ENCODE measurements at regions not wholly inside any gene's neighbourhood (a gene's known extent, or its start where the extent isn't known, plus 50 kb on each side); places are given as distances from the start of the nearest gene placed in this dataset.
A peak's percentile ranks its signal among the peaks of the same experiment; 100 is the strongest.
"Not testable (repeated sequence)": the region's sequence is repeated elsewhere in the genome, so short reads cannot be mapped to it uniquely, and the experiment has no call there.

DNA sequence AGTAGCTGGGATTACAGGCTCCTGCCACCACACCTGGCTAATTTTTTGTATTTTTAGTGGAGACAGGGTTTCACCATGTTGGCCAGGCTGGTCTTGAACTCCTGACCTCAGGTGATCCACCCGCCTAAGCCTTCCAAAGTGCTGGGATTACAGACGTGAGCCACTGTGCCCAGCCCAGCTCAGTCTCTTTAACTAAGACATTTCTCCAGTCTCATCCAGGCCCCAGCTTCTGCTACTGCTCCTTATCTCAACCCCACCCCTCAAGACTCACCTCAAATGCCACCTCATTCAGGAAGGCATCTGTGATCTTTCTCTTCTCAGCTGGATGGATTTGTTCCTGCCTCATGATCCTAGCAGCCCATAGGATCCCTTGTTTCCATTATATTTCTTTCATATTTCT is 85.9 kb upstream of the GRAMD1B start:
- DNase-seq: not testable (repeated sequence)

DNA sequence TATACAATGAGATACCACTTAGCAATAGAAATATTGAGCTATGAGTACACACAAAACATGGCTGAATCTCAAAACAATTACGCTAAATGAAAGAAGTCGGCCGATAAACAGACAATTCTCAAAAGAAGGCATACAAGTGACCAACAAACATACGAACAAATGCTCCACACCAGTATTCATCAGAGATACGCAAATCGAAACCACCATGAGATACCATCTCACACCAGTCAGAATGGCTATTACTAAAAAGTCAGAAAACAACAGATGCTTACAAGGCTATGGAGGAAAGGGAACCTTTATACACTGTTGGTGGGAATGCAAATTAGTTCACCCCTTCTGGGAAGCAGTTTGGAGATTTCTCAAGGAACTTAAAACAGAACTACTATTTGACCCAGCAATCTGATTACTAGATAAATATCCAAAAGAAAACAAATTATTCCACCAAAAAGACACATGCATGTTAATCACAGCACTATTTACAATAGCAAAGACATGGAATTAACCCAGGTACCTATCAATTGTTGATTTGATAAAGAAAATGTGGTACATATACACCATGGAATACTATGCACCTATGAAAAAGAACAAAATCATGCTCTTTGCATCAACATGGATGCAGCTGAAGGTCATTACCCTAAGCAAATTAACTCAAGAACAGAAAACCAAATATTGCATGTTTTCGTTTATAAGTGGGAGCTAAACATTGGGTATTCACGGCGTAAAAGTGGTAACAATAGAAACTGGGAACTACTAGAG is 90.9 kb upstream of the GRAMD1B start:
- DNase-seq: no peak

DNA sequence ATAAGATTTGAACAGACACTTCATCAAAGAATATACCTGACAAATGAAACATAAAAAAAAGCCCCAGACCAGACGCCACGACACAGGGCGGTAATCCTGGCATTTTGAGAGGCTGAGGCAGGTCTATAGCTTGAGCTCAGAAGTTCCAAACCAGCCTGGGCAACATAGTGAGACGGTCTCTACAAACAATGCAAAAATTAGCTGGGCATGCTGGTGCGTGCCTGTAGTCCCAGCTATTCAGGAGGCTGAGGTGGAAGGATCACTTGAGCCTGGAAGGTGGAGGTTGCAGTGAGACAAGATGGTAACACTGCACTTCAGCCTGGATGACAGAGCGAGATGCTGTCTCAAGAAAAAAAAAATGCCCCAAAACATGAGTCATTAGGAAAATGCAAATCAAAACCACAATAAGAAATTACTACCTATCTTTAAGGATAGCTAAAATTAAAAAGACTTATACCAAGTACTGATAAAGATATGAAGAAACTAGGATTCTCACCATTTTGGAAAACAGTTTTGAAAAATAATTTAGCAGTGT is 91.7 kb upstream of the GRAMD1B start:
- DNase-seq: no peak

DNA sequence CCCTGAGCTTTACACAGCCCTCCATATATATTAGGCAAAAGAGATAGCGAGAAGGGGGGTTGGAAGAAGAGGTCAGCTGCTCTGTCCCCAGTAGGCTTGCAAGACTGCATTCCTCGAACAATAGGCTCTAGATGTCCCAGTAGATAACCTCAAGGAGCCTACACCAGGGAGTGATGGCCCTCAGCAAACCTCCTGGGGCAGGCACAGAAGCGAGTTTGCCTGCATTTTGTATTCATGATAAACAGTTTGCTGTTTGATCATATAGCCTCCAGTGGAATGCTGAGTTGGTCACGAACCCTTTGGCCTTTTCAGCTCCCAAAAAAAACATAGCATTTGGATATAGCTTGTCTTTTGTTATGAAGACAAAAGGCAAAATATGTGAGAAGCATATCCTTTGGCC is 95.1 kb upstream of the GRAMD1B start:
- no peak for DNase-seq

DNA sequence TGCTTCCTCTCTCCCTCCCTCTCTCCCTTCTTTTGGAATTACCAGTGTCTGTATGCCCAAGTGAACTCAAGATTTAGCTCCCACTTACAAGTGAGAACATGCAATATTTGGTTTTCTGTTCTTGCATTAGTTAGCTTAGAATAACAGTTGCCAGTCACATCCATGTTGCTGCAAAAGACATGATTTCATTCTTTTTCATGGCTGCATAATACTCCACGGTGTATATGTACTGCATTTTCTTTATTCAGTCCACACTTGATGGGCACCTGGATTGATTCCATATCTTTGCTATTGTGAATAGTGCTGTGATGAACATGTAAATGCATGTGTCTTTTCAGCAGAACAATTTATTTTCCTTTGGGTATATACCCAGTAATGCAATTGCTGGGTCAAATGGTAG is 97.5 kb upstream of the GRAMD1B start:
- not testable (repeated sequence) for DNase-seq

DNA sequence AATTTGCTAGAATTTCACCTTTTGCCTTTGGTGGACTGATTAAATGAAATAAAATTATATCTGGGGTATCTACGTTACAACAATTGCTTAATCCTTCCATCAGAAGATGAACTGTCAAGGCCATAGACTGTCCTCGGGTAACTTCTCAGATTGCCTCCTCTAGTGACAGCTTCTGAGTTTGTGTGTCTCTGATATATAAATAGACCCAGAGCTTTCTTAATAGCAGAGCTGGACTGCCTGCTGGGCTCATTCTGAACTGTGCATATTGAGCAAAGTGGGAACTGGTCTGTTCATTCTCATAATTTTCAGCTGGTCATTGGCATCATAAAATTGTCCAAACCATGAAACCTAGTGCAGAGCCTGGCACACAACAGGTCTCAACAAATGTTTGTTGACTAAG is 99.1 kb upstream of the GRAMD1B start:
- DNase-seq: no peak

DNA sequence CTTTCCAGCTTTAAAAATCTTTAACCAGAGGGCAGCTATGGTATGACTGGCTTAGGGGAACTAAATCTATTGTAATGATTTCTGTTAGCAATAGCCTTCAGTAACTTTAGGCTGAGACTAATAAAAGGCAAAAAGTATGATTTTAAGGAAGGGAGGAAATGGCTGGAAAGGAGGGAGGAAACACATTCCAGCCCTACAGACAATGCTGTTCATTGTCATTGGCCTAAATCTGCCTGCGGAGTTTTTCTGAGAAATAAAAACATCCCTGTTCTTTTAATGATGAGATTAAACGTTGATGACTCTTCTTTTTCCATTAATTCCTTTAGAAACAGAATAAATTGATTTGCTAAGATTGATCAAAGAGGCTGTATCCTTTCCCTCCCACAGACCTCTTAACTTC is 99.6 kb upstream of the GRAMD1B start:
- DNase-seq: no peak

DNA sequence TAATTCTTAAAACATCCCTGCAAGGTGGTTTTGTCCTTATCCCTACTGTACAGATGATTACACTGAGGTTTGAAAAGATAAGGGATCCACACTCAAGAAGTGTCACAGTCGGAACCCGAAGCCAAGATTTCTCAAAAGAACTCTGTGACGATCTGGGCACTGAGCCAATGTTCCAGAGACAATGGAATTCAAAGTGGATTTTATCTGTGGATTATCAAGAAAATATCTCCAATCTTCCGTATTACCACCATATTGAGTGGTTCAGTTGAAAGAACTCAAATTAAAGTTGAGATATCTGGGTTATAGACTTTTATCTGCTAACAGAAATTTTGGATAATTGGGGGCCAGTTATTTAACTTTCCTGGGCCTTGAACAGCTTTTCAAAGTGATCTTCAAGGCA is 100.0 kb upstream of the GRAMD1B start:
- no peak for DNase-seq

DNA sequence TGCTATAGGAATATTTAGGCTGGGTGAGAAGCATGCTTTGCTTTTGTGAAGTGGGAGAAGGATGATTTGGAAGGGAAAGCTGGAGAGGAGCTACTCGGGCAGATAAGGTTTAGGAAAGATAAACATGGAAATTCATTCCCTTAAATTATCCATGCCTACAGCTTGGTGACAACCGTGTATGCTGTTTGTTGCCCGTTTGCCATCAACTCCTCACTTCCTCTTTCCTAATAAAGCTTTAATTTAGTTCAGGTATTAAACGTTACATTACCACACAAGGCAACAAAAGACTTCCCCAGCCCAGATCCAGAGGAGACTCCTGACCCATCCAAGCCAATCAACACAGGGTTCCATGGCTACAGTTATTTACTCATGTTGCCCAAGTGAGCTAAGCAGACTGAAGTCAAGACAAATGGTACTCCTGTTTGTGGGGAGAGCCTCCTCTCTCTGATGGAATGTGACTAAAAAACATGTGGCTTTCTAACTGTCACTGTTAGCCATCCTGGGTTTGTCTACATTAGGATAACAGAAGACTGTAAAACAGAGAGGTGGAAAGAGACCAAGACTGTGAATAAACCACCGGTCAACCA is 101.7 kb upstream of the GRAMD1B start:
- no peak for DNase-seq

DNA sequence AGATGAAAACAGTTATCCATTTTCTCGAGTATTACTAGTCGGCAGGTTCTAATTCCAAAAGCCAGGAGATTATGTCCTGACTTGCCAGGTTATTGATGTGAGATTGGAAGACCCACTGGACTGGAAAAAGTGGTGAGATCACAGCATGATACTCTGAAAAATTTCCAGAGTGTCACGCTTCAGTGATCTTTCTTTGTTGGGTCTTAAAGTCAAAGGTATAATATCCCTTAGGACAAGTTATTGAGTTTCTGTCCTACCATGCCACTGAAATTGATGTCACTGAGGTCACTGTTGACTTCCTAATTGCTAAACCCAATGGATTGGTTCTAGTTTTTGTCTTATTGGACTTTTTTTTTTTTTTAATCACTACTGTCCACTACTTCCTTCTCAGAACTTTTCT is 104.5 kb upstream of the GRAMD1B start:
- peak; percentile 12 for DNase-seq

DNA sequence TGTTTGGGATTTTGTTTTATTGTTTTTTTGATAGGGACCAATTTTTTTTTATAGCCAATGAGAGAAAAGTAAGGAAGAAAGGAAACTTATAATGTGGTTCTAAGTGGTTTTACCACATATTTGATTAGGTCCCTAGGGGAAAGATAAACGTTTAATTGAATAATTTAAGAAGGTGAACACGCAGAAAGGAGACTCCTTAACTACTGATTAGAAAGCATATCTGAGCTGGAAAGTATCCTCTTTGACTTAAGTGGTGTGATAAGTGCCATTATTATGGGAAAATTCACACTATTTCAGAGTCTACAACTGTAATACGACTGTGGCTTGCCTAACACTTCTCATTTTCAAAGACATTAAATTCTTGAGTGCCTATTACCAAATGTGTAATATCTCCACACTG is 106.5 kb upstream of the GRAMD1B start:
- DNase-seq: no peak

DNA sequence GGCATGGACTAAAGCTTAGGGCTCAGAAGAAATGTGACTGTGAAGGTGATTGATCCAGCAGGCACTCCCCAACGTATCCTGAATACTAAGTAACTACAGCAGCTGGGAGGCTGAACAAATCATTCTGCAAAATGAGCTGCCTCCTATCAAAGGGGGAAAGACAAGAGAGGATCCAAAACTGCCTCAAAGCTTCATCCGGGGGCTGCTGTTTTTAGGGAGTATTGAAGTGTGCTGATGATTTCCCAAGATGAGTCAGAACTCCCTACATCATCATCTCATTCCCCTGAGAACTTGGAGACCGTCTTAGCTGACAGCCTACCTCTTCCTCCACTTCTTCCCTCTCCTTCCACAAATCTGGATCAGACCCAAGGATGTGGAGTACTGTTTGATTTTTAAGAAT is 108.4 kb upstream of the GRAMD1B start:
- no peak for DNase-seq

DNA sequence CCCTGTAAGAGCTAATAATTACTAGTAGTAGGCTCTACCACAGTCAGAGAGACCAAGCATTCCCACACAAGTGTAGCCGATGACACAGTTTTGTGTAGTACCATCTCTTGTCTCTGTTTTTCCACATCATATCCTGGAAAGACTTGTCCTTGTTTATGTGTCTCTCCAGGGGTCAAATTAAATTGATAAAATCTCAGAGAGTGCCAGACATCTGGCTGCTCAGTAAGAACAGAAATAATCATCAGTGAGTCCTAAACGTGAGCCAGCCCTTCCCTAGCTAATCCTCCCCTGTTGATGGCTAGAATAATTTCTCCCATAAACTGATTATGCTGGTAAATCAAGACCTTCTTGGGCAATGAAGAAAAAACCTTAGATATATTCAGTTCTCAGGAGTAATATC is 111.4 kb upstream of the GRAMD1B start:
- no peak for DNase-seq

DNA sequence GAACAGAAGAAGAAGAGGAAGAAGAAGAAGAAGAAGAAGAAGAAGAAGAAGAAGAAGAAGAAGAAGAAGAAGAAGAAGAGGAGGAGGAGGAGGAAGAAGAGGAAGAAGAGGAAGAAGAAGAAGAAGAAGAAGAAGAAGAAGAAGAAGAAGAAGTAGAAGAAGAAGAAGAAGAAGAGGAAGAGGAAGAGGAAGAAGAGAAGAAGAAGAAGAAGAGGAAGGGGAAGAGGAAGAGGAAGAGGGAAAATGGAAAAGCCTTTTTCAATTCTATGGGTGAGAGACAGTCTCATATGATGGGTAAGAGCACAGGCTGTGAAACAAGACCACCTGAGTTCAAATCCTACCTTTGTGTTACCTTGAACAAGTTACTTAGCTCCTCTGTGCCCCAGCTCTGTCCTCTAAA is 111.9 kb upstream of the GRAMD1B start:
- not testable (repeated sequence) for DNase-seq

DNA sequence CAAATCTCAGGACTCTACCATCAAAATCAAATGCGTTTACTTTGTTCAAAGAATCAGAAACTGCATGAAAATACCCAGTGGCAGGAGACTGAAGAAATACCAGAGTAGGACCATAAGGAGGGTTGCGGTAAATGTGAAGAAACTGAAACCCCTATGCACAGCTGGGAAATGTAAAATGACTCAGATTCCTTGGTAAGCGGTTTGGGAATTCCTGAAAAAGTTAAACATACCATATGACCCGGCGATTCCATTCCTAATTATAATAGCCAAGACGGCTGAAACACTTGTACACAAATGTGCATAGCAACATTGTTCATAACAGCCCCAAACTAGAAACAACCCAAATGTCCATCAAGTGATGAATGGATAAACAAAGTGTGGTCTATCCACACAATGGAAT is 114.1 kb upstream of the GRAMD1B start:
- no peak for DNase-seq

DNA sequence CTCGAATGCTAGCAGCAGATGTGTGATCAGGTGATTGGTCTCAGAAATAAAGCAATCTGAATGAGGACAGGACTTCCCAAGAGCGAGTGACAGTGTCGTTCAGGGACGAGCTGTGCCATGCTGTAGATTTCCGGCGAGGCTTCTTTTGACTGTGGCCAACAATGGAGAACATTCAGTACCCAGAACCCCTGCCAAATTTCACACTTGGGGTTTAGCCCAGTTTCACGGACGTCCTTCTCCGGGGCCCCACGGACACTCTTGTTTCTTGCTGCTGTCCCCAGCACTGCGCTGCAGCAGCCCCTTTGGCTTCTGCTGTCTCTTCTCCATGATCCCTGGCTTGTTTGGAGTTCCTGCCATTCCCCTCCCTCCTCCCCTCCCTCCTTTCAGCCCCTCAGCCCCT is 115.1 kb upstream of the GRAMD1B start:
- no peak for DNase-seq

DNA sequence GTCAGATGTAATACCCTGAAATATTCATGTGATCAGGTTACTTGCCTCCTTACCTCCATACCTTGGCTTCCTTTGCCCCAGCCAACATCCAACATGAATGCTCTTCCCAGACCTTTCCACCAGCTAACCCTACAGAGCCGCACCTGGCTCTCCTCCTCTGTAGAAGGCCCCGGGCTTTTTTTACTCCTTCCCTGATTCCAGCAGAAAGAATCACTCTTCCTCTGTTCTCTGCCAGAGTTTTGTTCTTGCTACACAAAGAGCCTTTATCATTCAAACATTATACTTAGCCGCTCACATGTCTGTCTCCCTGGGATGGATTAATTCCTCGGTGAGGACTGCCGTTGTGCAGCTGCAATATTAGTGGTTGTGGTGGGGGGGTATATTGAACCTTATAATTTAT is 116.8 kb upstream of the GRAMD1B start:
- no peak for DNase-seq

DNA sequence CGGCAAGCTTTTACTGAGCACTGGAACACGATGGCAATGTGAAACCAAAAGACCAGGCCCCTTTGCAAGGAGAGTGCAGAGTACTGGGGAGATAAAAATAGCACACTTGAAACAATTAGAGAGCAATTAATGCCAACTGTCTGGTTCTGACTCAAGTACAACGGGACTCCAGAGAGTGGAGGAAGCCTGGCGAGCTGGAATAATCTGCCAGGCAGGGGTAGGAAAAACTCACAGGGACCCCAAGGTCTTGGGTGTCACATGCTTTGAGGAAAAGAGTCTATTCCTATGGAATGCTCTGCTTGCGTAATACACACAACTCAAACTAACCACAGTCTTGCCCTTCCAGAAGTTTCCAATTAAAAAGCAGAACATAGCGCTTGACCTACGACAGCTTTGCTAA is 113.0 kb upstream of the CLMP start:
- DNase-seq: peak; percentile 72

DNA sequence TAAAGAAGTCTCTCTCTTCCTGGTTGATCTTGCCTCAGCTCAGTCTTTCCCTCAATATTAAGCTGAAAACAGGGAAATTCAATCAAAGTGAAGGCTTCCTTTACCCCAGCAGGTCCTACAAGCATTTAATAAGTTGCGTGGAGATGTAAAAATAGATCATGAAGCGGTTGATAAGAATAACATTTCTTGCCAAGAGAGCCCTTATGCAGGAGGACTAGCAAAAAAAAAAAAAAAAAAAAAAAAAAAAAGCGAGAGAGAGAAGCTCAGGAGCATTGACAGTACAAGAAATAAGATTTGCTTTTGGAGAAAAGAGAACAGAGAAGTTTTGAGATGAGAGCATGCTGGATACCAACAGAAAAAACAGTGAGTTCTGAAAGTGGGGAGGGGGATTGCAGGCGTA is 112.2 kb upstream of the CLMP start:
- no peak for DNase-seq

DNA sequence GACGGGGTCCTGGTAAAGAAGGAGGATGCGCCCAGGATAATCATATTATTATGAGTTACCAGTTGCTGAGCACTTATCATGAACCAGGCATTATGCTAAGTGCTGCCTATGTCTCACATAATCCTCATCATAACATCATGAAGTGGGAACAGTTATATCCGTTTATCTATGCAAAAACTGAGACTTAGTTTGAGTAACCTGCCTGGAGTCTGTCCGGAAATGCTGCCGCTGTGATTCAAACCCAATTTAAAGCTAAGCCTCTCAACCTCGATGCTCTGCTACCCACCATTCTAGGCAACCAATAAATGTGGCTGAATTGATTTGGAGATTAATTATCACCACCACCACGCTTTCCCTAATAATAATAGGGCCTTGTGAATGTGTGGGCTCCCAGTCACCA is 111.5 kb upstream of the CLMP start:
- no peak for DNase-seq

DNA sequence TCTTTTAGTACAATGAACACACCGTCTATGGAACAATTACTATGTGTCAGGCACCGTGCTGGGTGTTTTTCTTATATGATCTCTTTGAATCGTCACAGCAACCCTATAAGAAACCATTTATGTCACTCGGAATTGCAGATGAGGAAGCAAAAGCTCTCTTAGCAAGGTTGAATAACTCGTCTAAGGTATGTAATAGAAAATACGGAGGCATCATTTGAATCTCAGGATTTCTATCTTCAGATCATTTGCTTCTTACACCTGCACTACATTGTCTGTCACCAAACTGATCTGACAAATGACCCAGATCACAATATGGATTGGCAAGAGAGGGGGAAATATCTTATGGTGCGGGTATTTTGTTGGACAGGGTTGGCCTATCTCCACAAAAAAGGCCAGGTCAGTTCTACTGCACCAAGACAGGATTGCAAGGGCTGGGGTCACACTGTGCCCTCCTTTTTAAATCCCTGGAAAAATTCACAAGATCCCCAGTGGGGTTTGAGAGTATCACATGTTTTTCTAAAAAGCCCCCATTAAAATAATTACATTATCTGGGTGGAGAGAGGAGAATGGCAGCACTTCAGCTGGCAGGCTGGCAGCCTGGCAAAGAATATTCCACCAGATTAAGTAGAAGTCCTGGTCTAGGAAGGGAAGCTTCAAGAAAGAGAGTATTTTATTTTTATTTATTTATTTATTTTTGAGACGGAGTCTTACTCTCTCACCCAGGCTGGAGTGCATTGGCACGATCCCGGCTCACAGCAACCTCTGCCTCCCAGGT is 110.7 kb upstream of the CLMP start:
- DNase-seq: no peak

DNA sequence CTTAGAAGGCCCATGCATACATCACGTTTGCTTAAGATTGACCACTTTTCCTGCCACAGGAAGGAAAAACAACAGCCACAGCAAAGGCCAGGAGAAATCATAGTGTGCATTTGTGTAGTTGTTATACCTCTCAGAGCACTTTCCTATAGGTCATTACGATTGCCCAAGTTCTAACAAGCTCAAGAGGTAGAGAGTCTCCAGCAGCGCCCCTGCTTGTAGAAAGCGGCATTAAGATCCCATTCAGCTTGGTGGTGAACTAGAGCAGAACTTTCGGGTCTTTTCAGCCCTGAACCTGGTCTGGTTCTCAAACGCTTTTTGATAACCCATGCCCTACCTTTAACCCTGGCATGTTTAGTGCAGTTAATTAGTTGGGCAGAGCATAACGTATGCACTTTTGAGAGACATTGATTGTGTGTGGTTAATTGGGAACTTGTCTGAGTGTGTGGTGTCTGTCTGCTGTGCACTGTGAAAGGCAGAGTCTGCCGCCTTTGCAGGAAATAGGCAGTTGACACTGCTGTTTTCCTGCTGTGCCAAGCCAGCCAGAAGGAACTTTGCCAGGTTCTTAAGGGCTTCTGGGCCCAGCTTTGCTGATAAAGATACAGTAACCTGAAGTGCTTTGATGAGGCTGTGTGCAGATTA is 109.9 kb upstream of the CLMP start:
- no peak for DNase-seq

DNA sequence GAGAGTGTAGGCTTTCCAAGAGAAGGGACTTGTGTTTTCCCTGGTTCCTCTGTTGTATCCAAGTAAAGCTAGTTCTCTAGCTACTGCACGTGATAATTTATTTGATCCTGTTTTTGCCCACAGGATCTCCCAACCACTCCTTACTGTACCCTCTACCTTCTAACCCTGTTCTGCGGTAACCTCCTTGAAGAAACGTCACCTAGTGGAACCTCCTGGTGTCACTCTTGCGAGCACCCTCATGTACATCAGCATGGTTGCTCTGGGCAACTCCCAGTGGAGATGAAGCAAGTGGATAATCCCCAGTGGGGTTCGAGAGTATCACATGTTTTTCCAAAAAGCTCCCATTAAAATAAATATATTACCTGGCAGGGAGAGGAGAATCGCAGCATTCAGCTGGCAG is 108.9 kb upstream of the CLMP start:
- DNase-seq: no peak

All from NCI-H345 (cell line).